Activated CD4-positive, alpha-beta memory T cell treated with anti-CD3 and anti-CD28 coated beads for 36 hours (primary cell): ENCODE measurements at regions not wholly inside any gene's neighbourhood (a gene's known extent, or its start where the extent isn't known, plus 50 kb on each side); places are given as distances from the start of the nearest gene placed in this dataset.
"Not testable (repeated sequence)": the region's sequence is repeated elsewhere in the genome, so short reads cannot be mapped to it uniquely, and the experiment has no call there.

Source experiments
- CTCF ChIA-PET: fragments of 350-600 bp; sonication (Branson Sonifier 250); formaldehyde crosslinking; loops from one replicate; lab custom pipeline; 2021; ENCODE audit warnings: antibody characterized with exemption, inconsistent platforms; lab: Charles Lee
- POLR2A ChIA-PET: fragments of 350-600 bp; sonication (Branson Sonifier 250); formaldehyde crosslinking; loops from one replicate; lab custom pipeline; 2021; ENCODE audit warnings: antibody characterized with exemption; lab: Charles Lee
- DNase-seq: peaks from one replicate; pipeline ENCODE4 v3.0.0-alpha.2; 2020
- H3K27ac Mint-ChIP-seq: one replicate; pipeline ENCODE4 v1.8.0; 2021; ENCODE audit warnings: mixed read lengths
- H3K27me3 Mint-ChIP-seq: one replicate; pipeline ENCODE4 v1.8.0; 2021; ENCODE audit warnings: mixed read lengths
- H3K36me3 Mint-ChIP-seq: one replicate; pipeline ENCODE4 v1.8.0; 2021; ENCODE audit warnings: mixed read lengths
- H3K4me1 Mint-ChIP-seq: one replicate; pipeline ENCODE4 v1.8.0; 2021; ENCODE audit warnings: low read depth, mixed read lengths
- H3K4me3 Mint-ChIP-seq: one replicate; pipeline ENCODE4 v1.8.0; 2021; ENCODE audit warnings: mild to moderate bottlenecking, mixed read lengths
- H3K9me3 Mint-ChIP-seq: one replicate; pipeline ENCODE4 v1.8.0; 2021; ENCODE audit warnings: mixed read lengths
- intact Hi-C: fragments of 100-400 bp; cut with micrococcal nuclease; formaldehyde crosslinking; loops from one replicate; pipeline ENCODE4 v1.15.1; 2023

DNA sequence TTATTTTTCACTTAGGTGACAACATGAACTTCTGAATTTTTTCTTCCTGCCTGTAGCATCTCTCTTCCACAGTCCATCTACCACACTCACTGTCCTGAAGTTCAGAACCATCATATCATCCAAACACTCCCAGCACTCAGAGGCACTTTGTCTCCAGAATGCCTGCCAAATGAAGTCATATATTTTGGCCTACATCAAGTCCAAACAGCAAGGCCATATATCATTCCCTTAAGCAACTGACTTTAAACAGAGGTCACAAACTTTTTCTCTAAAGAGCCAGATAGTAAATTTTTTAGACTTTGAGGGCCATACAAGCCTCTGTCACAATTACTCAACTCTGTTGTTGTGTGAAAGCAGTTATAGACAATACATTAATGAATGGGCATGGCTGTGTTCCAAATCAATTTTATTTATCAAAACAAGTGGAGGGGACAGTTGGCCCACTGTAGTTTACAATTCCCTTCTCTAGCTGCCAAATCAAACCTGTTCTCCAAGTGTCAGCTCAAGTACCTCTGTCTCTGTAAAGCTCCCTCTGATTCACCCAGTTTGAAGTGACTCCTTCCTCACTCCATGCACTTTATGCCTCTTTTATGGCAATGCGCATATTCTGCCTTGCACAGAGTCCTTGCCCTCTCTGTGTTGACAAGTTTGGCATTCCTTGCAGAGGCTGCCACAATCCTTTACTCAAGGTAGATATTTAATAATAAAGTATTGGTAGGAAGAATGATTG is 305.7 kb downstream of the FZD1 start:
- Mint-ChIP-seq H3K4me3 (no peak overlapping the region), H3K36me3 (no peaks in the 10 kb centered on the region), H3K27ac (no peak overlapping the region), H3K4me1 (no peaks in the 10 kb centered on the region), H3K27me3 (no peaks in the 10 kb centered on the region), H3K9me3 (peaks cover 25% of the 10 kb centered on the region)
- CTCF ChIA-PET: no interaction called here
- intact Hi-C loops: no loop called here
- no peak for DNase-seq
- POLR2A ChIA-PET: no interaction called here

DNA sequence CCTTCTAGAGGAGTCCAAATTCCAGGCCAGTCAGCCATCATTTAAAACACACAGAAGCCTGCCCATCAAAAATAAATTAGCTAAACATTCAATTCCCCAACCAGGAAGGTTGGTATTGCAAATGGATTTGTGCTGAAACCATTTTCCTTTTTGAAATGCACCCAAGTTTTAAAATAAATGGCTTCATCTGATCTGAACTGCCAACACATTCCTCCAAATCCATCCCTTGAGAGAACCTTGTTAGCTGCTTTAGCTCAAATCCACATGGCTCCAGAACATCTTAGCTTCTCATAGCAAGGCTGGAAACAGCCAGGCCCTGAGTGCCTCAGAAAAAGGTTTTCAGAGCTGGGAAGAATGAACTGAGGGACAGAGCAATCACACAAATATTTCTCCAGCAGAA is 306.3 kb downstream of the FZD1 start:
- Mint-ChIP-seq H3K27me3 (no peaks in the 10 kb centered on the region), H3K9me3 (peaks cover 24% of the 10 kb centered on the region), H3K4me3 (no peak overlapping the region), H3K4me1 (no peaks in the 10 kb centered on the region), H3K27ac (no peak overlapping the region), H3K36me3 (no peaks in the 10 kb centered on the region)
- CTCF ChIA-PET: no interaction called here
- POLR2A ChIA-PET: no interaction called here
- DNase-seq: no peak
- intact Hi-C loops: no loop called here

DNA sequence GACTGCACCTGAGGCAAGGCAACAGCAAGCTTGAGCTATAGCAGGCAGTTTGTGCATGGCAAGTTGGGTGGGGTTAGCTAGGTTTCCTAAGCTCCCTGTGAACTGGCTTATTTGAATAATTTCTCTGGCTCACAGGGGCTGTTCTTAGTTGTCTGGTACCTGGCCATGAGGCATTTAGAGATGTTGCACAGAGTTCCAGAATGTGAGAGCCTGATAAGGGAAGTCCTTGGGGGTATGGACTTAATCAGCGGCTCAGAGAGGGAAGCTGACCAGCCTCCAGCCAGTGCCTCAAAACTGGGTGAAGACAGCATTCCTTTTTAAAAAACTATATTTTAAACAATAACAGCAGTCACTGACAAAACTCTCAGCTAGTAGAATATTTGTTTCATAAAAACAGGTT is 307.4 kb downstream of the FZD1 start:
- no peaks in the 10 kb centered on the region for H3K36me3 Mint-ChIP-seq
- no peaks in the 10 kb centered on the region for H3K4me1 Mint-ChIP-seq
- no peaks in the 10 kb centered on the region for H3K27me3 Mint-ChIP-seq
- H3K4me3 Mint-ChIP-seq: no peak overlapping the region
- no peak overlapping the region for H3K27ac Mint-ChIP-seq
- CTCF ChIA-PET: no interaction called here
- intact Hi-C loops: no loop called here
- peaks cover 23% of the 10 kb centered on the region for H3K9me3 Mint-ChIP-seq
- POLR2A ChIA-PET: no interaction called here
- DNase-seq: no peak

GRCh38 chr7:91573405-91573804 is 307.1 kb downstream of the MTERF1 start:
- H3K4me1 Mint-ChIP-seq: no peaks in the 10 kb centered on the region
- intact Hi-C loops: no loop called here
- H3K27ac Mint-ChIP-seq: no peak overlapping the region
- peaks cover 23% of the 10 kb centered on the region for H3K9me3 Mint-ChIP-seq
- H3K36me3 Mint-ChIP-seq: no peaks in the 10 kb centered on the region
- no peak for DNase-seq
- POLR2A ChIA-PET: interaction anchor here (0.6 kb wide), 1 partner anchor 217 kb away, joined by 3 read pairs; no protein-coding TSS in a partner anchor
- H3K27me3 Mint-ChIP-seq: no peaks in the 10 kb centered on the region
- H3K4me3 Mint-ChIP-seq: no peak overlapping the region
- CTCF ChIA-PET: no interaction called here

GRCh38 chr7:91576459-91576858 is 304.0 kb downstream of the MTERF1 start:
- H3K27ac Mint-ChIP-seq, CTCF ChIA-PET, H3K4me3 Mint-ChIP-seq, intact Hi-C loops, H3K36me3 Mint-ChIP-seq, H3K4me1 Mint-ChIP-seq, POLR2A ChIA-PET, DNase-seq, H3K27me3 Mint-ChIP-seq: not testable (repeated sequence)
- H3K9me3 Mint-ChIP-seq: peaks cover 23% of the 10 kb centered on the region

GRCh38 chr7:91579837-91580236 is 300.7 kb downstream of the MTERF1 start:
- no peak overlapping the region for H3K27ac Mint-ChIP-seq
- no peaks in the 10 kb centered on the region for H3K36me3 Mint-ChIP-seq
- ChIA-PET POLR2A (no interaction called here), CTCF (no interaction called here)
- no peak for DNase-seq
- no peaks in the 10 kb centered on the region for H3K27me3 Mint-ChIP-seq
- H3K9me3 Mint-ChIP-seq: peaks cover 25% of the 10 kb centered on the region
- no peak overlapping the region for H3K4me3 Mint-ChIP-seq
- intact Hi-C loops: no loop called here
- H3K4me1 Mint-ChIP-seq: no peaks in the 10 kb centered on the region

GRCh38 chr7:91582799-91583477 is 297.6 kb downstream of the MTERF1 start:
- no peak overlapping the region for H3K4me3 Mint-ChIP-seq

GRCh38 chr7:91596287-91596686 is 284.2 kb downstream of the MTERF1 start:
- POLR2A ChIA-PET: no interaction called here
- H3K27me3 Mint-ChIP-seq: no peaks in the 10 kb centered on the region
- CTCF ChIA-PET: interaction anchor here (0.6 kb wide), 1 partner anchor 14 kb away, joined by 3 read pairs; no protein-coding TSS in a partner anchor
- no peaks in the 10 kb centered on the region for H3K36me3 Mint-ChIP-seq
- H3K9me3 Mint-ChIP-seq: peaks cover 14% of the 10 kb centered on the region
- no peak overlapping the region for H3K27ac Mint-ChIP-seq
- DNase-seq: no peak
- H3K4me3 Mint-ChIP-seq: no peak overlapping the region
- H3K4me1 Mint-ChIP-seq: no peaks in the 10 kb centered on the region
- intact Hi-C loops: no loop called here

More at GRCh38 chr7:91582799-91583477, 297.6 kb downstream of the MTERF1 start:
- intact Hi-C loops: no loop called here
- Mint-ChIP-seq H3K27me3 (no peaks in the 10 kb centered on the region), H3K27ac (no peak overlapping the region), H3K9me3 (peaks cover 15% of the 10 kb centered on the region), H3K36me3 (no peaks in the 10 kb centered on the region), H3K4me1 (no peaks in the 10 kb centered on the region)
- CTCF ChIA-PET: no interaction called here
- no peak for DNase-seq
- POLR2A ChIA-PET: no interaction called here

DNA sequence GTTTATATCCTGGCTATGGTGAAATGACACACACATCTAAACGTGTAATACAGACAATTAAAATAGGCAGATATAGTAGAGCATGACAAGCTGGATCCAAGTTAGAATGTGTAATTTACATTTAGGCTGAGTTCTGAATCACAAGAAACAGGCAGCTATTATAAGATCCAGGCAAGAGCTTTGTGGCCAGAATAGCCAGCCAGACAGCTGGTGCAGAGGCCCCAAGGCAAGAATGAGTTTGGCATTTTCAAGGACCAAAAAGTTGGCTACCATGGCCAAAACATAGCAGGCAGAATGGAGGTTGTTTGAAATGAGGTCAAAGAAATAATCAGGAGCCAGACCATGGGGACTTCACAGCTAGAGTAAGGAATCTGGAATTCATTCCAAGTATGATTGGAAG is 281.7 kb downstream of the MTERF1 start:
- Mint-ChIP-seq H3K4me1 (no peaks in the 10 kb centered on the region), H3K36me3 (no peaks in the 10 kb centered on the region), H3K27ac (no peak overlapping the region), H3K9me3 (peaks cover 5% of the 10 kb centered on the region), H3K4me3 (no peak overlapping the region), H3K27me3 (no peaks in the 10 kb centered on the region)
- POLR2A ChIA-PET: no interaction called here
- CTCF ChIA-PET: no interaction called here
- DNase-seq: no peak
- intact Hi-C loops: no loop called here

GRCh38 chr7:91600112-91600511 is 280.4 kb downstream of the MTERF1 start:
- no peaks in the 10 kb centered on the region for H3K27me3 Mint-ChIP-seq
- H3K4me1 Mint-ChIP-seq: no peaks in the 10 kb centered on the region
- no peak overlapping the region for H3K27ac Mint-ChIP-seq
- ChIA-PET CTCF (no interaction called here), POLR2A (no interaction called here)
- intact Hi-C loops: no loop called here
- no peak for DNase-seq
- H3K4me3 Mint-ChIP-seq: no peak overlapping the region
- no peaks in the 10 kb centered on the region for H3K36me3 Mint-ChIP-seq
- peaks cover 3% of the 10 kb centered on the region for H3K9me3 Mint-ChIP-seq

- Mint-ChIP-seq H3K27ac (no peak overlapping the region), H3K36me3 (no peaks in the 10 kb centered on the region), H3K4me1 (no peaks in the 10 kb centered on the region), H3K9me3 (peaks cover 5% of the 10 kb centered on the region), H3K4me3 (no peak overlapping the region), H3K27me3 (no peaks in the 10 kb centered on the region)
- CTCF ChIA-PET: no interaction called here
- DNase-seq: no peak
- intact Hi-C loops: no loop called here
- POLR2A ChIA-PET: no interaction called here
Measured at GRCh38 chr7:91603707-91604106, 276.8 kb downstream of the MTERF1 start.

- peaks cover 10% of the 10 kb centered on the region for H3K9me3 Mint-ChIP-seq
- no peaks in the 10 kb centered on the region for H3K4me1 Mint-ChIP-seq
- intact Hi-C loops: no loop called here
- no peaks in the 10 kb centered on the region for H3K36me3 Mint-ChIP-seq
- POLR2A ChIA-PET: no interaction called here
- no peaks in the 10 kb centered on the region for H3K27me3 Mint-ChIP-seq
- CTCF ChIA-PET: no interaction called here
- no peak overlapping the region for H3K27ac Mint-ChIP-seq
- DNase-seq: no peak
- no peak overlapping the region for H3K4me3 Mint-ChIP-seq
Measured at GRCh38 chr7:91608606-91609005, 271.9 kb downstream of the MTERF1 start.

DNA sequence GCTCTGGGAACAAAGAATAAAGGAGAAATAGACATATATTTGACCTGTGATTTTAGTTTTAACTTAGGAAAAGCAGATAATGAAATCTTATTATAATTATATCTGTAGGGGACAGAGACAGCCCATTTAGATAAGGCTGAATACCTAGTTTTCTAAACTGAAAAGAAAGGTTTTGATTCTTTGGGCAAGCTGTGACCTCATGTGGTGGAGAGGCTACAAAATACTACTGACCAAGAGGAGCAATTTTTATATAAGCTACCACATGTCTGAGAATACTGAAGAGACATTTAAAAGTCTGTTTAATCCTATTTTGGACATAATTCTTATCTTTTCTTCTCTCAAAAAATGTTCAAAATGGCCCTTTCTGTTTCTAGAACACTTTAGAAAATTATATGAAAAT is 271.0 kb downstream of the MTERF1 start:
- H3K4me3 Mint-ChIP-seq: no peak overlapping the region

More for the DNA sequence above, 271.0 kb downstream of the MTERF1 start:
- no peaks in the 10 kb centered on the region for H3K4me1 Mint-ChIP-seq
- DNase-seq: no peak
- H3K27me3 Mint-ChIP-seq: no peaks in the 10 kb centered on the region
- H3K36me3 Mint-ChIP-seq: no peaks in the 10 kb centered on the region
- H3K9me3 Mint-ChIP-seq: peaks cover 10% of the 10 kb centered on the region
- ChIA-PET POLR2A (no interaction called here), CTCF (no interaction called here)
- H3K27ac Mint-ChIP-seq: no peak overlapping the region
- intact Hi-C loops: no loop called here
